B cell (primary cell): ENCODE measurements at regions not wholly inside any gene's neighbourhood (a gene's known extent, or its start where the extent isn't known, plus 50 kb on each side); places are given as distances from the start of the nearest gene placed in this dataset.

Experiments used
- ATAC-seq: fragments of 200-7000 bp; cut with Tn5 transposase; one replicate; pipeline ENCODE4 v1.10.0; 2021; ENCODE audit warnings: low read depth, mild to moderate bottlenecking, moderate number of reproducible peaks, moderate library complexity
- CTCF ChIA-PET: fragments of 350-600 bp; sonication (Branson Sonifier 250); formaldehyde crosslinking; loops from one replicate; lab custom pipeline; 2021; ENCODE audit warnings: antibody characterized with exemption, inconsistent platforms; lab: Charles Lee
- POLR2A ChIA-PET: fragments of 350-600 bp; sonication (Branson Sonifier 250); formaldehyde crosslinking; loops from one replicate; lab custom pipeline; 2021; ENCODE audit warnings: antibody characterized with exemption; lab: Charles Lee
- DNase-seq: peaks from one replicate; pipeline ENCODE4 v3.0.0; 2013
- H2AFZ ChIP-seq: 2 replicates; pipeline ENCODE4 v1.6.1; 2012; ENCODE audit warnings: mild to moderate bottlenecking, low read depth, low read length; ENCODE audit not compliant: insufficient read depth, poor library complexity, severe bottlenecking
- H3K27ac ChIP-seq, 2 donors: 1 replicate in 1 of 2; 2 replicates in 1 of 2; pipeline ENCODE4 v1.5.1; 2012 to 2013; ENCODE audit warnings: low read length in 2 of 2, mild to moderate bottlenecking in 2 of 2, moderate library complexity in 1 of 2
- H3K27me3 ChIP-seq, 4 experiments: fragments of 200-600 bp in 1 of 4; sonication (generic) in 1 of 4; replicated peaks in 1 of 4; 1 replicate in 2 of 4; 2 replicates in 2 of 4; pipeline versions ENCODE4 v1.6.1 to v1.7.0; 2013 to 2016; ENCODE audit warnings: low read length in 3 of 4, mild to moderate bottlenecking in 2 of 4, mixed read lengths in 1 of 4, moderate library complexity in 1 of 4; ENCODE audit not compliant: insufficient read depth in 4 of 4, control insufficient read depth in 3 of 4; ENCODE audit errors: control extremely low read depth in 1 of 4
- H3K36me3 ChIP-seq, 2 experiments: replicated peaks in 1 of 2; 1 replicate in 1 of 2; 2 replicates in 1 of 2; pipeline versions ENCODE4 v1.6.1 to v1.7.1; 2013; ENCODE audit warnings: low read length in 1 of 2; ENCODE audit not compliant: insufficient read depth in 2 of 2, control insufficient read depth in 1 of 2; ENCODE audit errors: control extremely low read depth in 1 of 2, extremely low read depth in 1 of 2
- H3K4me1 ChIP-seq, 2 donors: fragments of 200-600 bp in 1 of 2; sonication (generic) in 1 of 2; 1 replicate in 1 of 2; 2 replicates in 1 of 2; pipeline versions ENCODE4 v1.5.1 to v1.6.1; 2013 to 2017; ENCODE audit warnings: low read length in 2 of 2; ENCODE audit not compliant: control insufficient read depth in 2 of 2, insufficient read depth in 2 of 2
- H3K4me2 ChIP-seq: replicated peaks from 2 replicates; pipeline ENCODE3; 2012; ENCODE audit warnings: mild to moderate bottlenecking, low read depth, low read length; ENCODE audit not compliant: poor library complexity, severe bottlenecking
- H3K4me3 ChIP-seq, 5 experiments: fragments of 200-600 bp in 1 of 5; sonication (generic) in 1 of 5; 1 replicate in 3 of 5; 2 replicates in 2 of 5; pipeline versions ENCODE4 v1.5.1 to v1.7.0; 2011 to 2016; ENCODE audit warnings: low read length in 4 of 5, mild to moderate bottlenecking in 4 of 5, low read depth in 2 of 5, control low read depth in 1 of 5, moderate library complexity in 1 of 5; ENCODE audit not compliant: insufficient read depth in 1 of 5; ENCODE audit errors: control extremely low read depth in 1 of 5, extremely low read depth in 1 of 5
- H3K79me2 ChIP-seq: fragments of 200-600 bp; sonication (generic); one replicate; pipeline ENCODE4 v1.6.0; 2016; ENCODE audit warnings: low read length; ENCODE audit not compliant: control insufficient read depth, insufficient read depth
- H3K9ac ChIP-seq: fragments of 200-600 bp; sonication (generic); 2 replicates; pipeline ENCODE4 v1.6.1; 2017; ENCODE audit warnings: mild to moderate bottlenecking, low read length, moderate library complexity
- H3K9me3 ChIP-seq, 3 donors: one replicate each; pipeline versions ENCODE4 v1.6.1 to v1.7.1; 2013; ENCODE audit warnings: low read length in 2 of 3; ENCODE audit not compliant: control insufficient read depth in 2 of 3, insufficient read depth in 1 of 3; ENCODE audit errors: control extremely low read depth in 1 of 3
- H4K20me1 ChIP-seq: 2 replicates; pipeline ENCODE4 v1.6.0; 2012; ENCODE audit warnings: mild to moderate bottlenecking, low read length; ENCODE audit not compliant: insufficient read depth, control insufficient read depth, poor library complexity, severe bottlenecking
- H3K27ac Mint-ChIP-seq: one replicate; pipeline ENCODE4 v1.8.0; 2021; ENCODE audit warnings: mixed read lengths
- H3K27me3 Mint-ChIP-seq: one replicate; pipeline ENCODE4 v1.8.0; 2021; ENCODE audit warnings: mixed read lengths
- H3K4me1 Mint-ChIP-seq: one replicate; pipeline ENCODE4 v1.8.0; 2021; ENCODE audit warnings: mixed read lengths
- H3K4me3 Mint-ChIP-seq: one replicate; pipeline ENCODE4 v1.8.0; 2021; ENCODE audit warnings: mixed read lengths
- H3K9me3 Mint-ChIP-seq: one replicate; pipeline ENCODE4 v1.8.0; 2022; ENCODE audit warnings: mixed read lengths; ENCODE audit not compliant: insufficient read depth
- EZH2 ChIP-seq: IDR thresholded peaks from 2 replicates; pipeline ENCODE4 v1.6.1; 2012; ENCODE audit warnings: borderline replicate concordance, low read depth, mild to moderate bottlenecking, moderate library complexity, low read length; ENCODE audit not compliant: insufficient read depth, poor library complexity, severe bottlenecking
- WGBS: methylation state at CpG from one replicate; pipeline ENCODE4 v1.1.5; 2013; ENCODE audit warnings: missing lambda C conversion rate; ENCODE audit not compliant: insufficient coverage; 5-methylcytosine and 5-hydroxymethylcytosine counted together
- intact Hi-C: fragments of 100-400 bp; cut with micrococcal nuclease; formaldehyde crosslinking; loops from one replicate; pipeline ENCODE4 v1.10.0; 2022
- TF ChIP-seq, protein P1 (sequence below): fragments of 200-600 bp; IDR thresholded peaks from one replicate; pipeline ENCODE4 v1.8.0; 2022; ENCODE audit warnings: antibody characterized with exemption, mild to moderate bottlenecking

DNA sequence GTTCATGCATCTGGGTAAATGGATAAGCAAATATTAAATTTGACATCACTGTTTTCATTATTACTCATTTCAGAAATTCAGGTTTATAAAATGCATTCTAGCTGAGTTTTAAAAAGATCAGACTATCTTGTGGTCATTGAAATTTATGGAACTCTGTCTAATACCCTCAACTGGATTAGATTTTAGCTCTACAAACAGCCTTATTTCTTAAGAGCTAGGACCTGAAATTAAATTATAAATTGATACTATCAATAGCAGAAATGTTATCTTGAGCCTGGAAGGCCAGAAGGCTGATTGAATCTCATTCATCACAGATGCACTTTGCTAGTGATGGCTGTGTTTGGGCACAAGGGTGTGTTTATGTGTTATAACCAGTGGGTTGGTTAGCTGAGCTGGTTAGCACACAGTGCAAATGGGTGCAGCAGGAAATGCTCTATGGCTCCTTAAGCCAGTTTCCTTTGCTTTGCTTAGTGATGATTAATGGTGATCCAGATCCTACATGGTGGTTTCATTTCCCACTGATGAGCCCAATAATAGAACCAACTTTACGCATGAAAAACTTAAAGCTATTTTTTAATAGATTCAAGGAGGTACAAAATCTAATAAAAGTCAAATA lies 310.8 kb upstream of the KLF12 start:
- H3K4me1 Mint-ChIP-seq: no peaks in the 10 kb centered on the region
- ATAC-seq (no peak), DNase-seq (no peak)
- H3K4me3 Mint-ChIP-seq: no peak overlapping the region
- no peak overlapping the region for H3K4me2 ChIP-seq
- POLR2A ChIA-PET: no interaction called here
- H4K20me1 ChIP-seq: no peaks in the 10 kb centered on the region
- CTCF ChIA-PET: no interaction called here
- H3K4me3 ChIP-seq: no peak overlapping the region
- H3K27me3 Mint-ChIP-seq: peaks cover 17% of the 10 kb centered on the region
- H3K9me3 Mint-ChIP-seq: no peaks in the 10 kb centered on the region
- TF ChIP-seq EZH2: no peak
- TF ChIP-seq, protein P1, sequence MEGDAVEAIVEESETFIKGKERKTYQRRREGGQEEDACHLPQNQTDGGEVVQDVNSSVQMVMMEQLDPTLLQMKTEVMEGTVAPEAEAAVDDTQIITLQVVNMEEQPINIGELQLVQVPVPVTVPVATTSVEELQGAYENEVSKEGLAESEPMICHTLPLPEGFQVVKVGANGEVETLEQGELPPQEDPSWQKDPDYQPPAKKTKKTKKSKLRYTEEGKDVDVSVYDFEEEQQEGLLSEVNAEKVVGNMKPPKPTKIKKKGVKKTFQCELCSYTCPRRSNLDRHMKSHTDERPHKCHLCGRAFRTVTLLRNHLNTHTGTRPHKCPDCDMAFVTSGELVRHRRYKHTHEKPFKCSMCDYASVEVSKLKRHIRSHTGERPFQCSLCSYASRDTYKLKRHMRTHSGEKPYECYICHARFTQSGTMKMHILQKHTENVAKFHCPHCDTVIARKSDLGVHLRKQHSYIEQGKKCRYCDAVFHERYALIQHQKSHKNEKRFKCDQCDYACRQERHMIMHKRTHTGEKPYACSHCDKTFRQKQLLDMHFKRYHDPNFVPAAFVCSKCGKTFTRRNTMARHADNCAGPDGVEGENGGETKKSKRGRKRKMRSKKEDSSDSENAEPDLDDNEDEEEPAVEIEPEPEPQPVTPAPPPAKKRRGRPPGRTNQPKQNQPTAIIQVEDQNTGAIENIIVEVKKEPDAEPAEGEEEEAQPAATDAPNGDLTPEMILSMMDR: no peak
- H3K9me3 ChIP-seq: no peaks in the 10 kb centered on the region
- H3K36me3 ChIP-seq: no peaks in the 10 kb centered on the region
- H3K27me3 ChIP-seq: peaks cover 0 to 2% (median 0%) of the 10 kb centered on the region in 4 experiments
- H3K27ac Mint-ChIP-seq: no peak overlapping the region
- no peak overlapping the region for H3K9ac ChIP-seq
- WGBS: no CpG with 5 or more reads among the region's 1 CpG
- no peak overlapping the region for H2AFZ ChIP-seq
- no peak overlapping the region for H3K27ac ChIP-seq
- no peaks in the 10 kb centered on the region for H3K4me1 ChIP-seq
- intact Hi-C loops: no loop called here
- H3K79me2 ChIP-seq: no peaks in the 10 kb centered on the region

DNA sequence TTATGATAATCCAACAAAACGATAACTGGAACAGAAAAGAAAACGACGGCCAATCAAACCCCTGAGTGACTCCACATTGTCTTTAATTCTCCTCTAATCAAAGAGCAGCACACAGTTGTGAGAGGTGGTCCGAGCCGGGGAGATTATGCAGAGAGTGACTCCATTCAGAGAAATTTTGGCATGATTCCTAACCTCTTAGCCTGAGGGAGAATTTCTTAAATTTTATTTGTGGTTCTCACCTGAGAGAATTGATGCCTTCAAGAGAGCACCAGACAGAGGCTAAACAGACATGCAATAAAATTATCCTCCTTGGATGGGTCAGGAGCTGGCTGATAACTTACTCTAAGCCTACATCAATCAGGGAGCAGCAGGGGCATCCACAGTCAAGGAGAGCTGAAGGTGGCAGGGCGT lies 310.0 kb upstream of the KLF12 start:
- Histone ChIP-seq H3K9ac (no peak overlapping the region), H2AFZ (no peak overlapping the region), H3K27me3 (no peaks in the 10 kb centered on the region), H4K20me1 (no peaks in the 10 kb centered on the region), H3K36me3 (no peaks in the 10 kb centered on the region), H3K4me1 (no peaks in the 10 kb centered on the region), H3K27ac (no peak overlapping the region), H3K4me2 (no peak overlapping the region), H3K4me3 (no peak overlapping the region), H3K9me3 (no peaks in the 10 kb centered on the region), H3K79me2 (no peaks in the 10 kb centered on the region)
- intact Hi-C loops: no loop called here
- ChIA-PET CTCF (no interaction called here), POLR2A (no interaction called here)
- H3K27me3 Mint-ChIP-seq: peaks cover 16% of the 10 kb centered on the region
- no peaks in the 10 kb centered on the region for H3K9me3 Mint-ChIP-seq
- H3K4me3 Mint-ChIP-seq: no peak overlapping the region
- no peaks in the 10 kb centered on the region for H3K4me1 Mint-ChIP-seq
- ATAC-seq: no peak
- WGBS: no CpG with 5 or more reads among the region's 6 CpGs
- no peak overlapping the region for H3K27ac Mint-ChIP-seq
- TF ChIP-seq, protein P1: no peak
- no peak for TF ChIP-seq EZH2
- no peak for DNase-seq
